ENCODE measurements at regions not wholly inside any gene's neighbourhood (a gene's known extent, or its start where the extent isn't known, plus 50 kb on each side); places are given as distances from the start of the nearest gene placed in this dataset.

DNA sequence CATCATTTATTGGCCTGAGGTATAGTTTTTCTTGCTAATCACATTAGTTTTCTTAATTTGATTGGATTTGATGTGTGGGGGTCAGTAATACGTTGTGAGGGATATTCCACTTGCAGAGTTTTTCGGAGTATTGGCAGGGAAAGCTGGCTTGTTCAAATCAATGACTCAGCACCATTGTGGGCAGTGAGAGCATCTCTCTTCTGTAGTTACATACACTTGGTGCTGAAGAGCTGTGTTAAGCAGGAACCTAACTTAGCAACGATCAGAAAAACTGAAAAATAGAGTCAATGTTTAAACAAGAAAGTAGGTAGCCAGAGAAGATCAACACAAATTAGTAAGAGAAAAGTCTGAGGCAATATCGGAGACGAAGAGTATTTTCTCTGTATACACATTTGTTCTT, 344.6 kb upstream of the EDIL3 start:
- no peak for FAIRE-seq
- no peaks in the 10 kb centered on the region for H4K20me1 ChIP-seq (ENCODE audit: control insufficient read depth, extremely low read depth, insufficient read depth, low read length)
- DNase-seq (ENCODE audit: low read depth, low spot score): no peak

DNA sequence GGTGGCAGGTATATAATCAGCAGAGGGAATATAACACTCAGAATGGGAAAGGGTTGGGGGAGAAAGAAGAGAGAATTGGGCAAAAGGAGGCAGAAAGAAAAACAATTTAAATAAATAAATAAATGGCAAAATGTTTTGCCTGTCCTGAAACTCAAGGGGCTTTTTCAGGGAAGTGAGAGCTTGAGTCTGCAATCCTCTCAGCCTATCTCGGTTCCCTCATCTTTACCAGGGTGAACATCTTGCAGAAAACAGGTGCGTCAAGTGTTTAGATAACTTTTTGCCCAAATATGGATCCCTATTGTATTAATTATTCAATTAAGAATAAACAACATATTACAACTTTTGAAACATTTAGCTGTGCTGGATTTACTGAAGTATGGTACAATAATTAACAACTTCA, 343.0 kb upstream of the EDIL3 start:
- DNase-seq (ENCODE audit: low read depth, low spot score) (no peak), FAIRE-seq (no peak)
- Histone ChIP-seq H3K27ac (ENCODE audit: control insufficient read depth, insufficient read depth, low read length) (no peak overlapping the region), H3K4me2 (ENCODE audit: control insufficient read depth, extremely low read depth, insufficient read depth, low read depth, low read length) (no peak overlapping the region), H4K20me1 (ENCODE audit: control insufficient read depth, extremely low read depth, insufficient read depth, low read length) (no peaks in the 10 kb centered on the region), H3K36me3 (ENCODE audit: control insufficient read depth in 2 of 2, extremely low read depth in 1 of 2, insufficient read depth in 2 of 2, low read length in 2 of 2) (no peaks in the 10 kb centered on the region), H3K9me3 (ENCODE audit: control insufficient read depth, low read depth, low read length) (no peaks in the 10 kb centered on the region), H3K9me1 (ENCODE audit: control insufficient read depth, extremely low read depth, insufficient read depth, low read length) (no peaks in the 10 kb centered on the region), H3K79me2 (ENCODE audit: control insufficient read depth, insufficient read depth, low read length) (no peaks in the 10 kb centered on the region), H3K27me3 (ENCODE audit: control insufficient read depth, extremely low read depth, insufficient read depth, low read length) (no peaks in the 10 kb centered on the region), H3K4me1 (ENCODE audit: control insufficient read depth, extremely low read depth, insufficient read depth, low read length) (peaks cover 6% of the 10 kb centered on the region), H2AFZ (ENCODE audit: control insufficient read depth, low read length) (no peak overlapping the region), H3K4me3 (ENCODE audit: control insufficient read depth in 2 of 3, extremely low read depth in 1 of 3, insufficient read depth in 2 of 3, low read depth in 1 of 3, low read length in 3 of 3) (no peak overlapping the region), H3K9ac (ENCODE audit: control insufficient read depth, extremely low read depth, insufficient read depth, low read length) (no peak overlapping the region)
- dilution Hi-C loops (cut with MboI; ENCODE audit: extremely low pct_ligation_motif_present, low sequenced_read_pairs): no loop called here
- TF ChIP-seq, protein P1, sequence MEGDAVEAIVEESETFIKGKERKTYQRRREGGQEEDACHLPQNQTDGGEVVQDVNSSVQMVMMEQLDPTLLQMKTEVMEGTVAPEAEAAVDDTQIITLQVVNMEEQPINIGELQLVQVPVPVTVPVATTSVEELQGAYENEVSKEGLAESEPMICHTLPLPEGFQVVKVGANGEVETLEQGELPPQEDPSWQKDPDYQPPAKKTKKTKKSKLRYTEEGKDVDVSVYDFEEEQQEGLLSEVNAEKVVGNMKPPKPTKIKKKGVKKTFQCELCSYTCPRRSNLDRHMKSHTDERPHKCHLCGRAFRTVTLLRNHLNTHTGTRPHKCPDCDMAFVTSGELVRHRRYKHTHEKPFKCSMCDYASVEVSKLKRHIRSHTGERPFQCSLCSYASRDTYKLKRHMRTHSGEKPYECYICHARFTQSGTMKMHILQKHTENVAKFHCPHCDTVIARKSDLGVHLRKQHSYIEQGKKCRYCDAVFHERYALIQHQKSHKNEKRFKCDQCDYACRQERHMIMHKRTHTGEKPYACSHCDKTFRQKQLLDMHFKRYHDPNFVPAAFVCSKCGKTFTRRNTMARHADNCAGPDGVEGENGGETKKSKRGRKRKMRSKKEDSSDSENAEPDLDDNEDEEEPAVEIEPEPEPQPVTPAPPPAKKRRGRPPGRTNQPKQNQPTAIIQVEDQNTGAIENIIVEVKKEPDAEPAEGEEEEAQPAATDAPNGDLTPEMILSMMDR (optimal IDR thresholded peaks at IDR 0.05 in 1 of 3, IDR thresholded peaks at IDR 0.05 in 1 of 3, conservative IDR thresholded peaks at IDR 0.05 in 1 of 3; ENCODE audit: extremely low read depth in 1 of 3, insufficient read depth in 2 of 3, low read length in 3 of 3): no peak
- no peak for TF ChIP-seq EZH2 (IDR thresholded peaks at IDR 0.05; ENCODE audit: low read length)

More for the DNA sequence above, 344.6 kb upstream of the EDIL3 start:
- H3K4me2 ChIP-seq (ENCODE audit: control insufficient read depth, extremely low read depth, insufficient read depth, low read depth, low read length): no peak overlapping the region
- no peak overlapping the region for H3K4me3 ChIP-seq (ENCODE audit: control insufficient read depth in 2 of 3, extremely low read depth in 1 of 3, insufficient read depth in 2 of 3, low read depth in 1 of 3, low read length in 3 of 3)
- no peak overlapping the region for H3K27ac ChIP-seq (ENCODE audit: control insufficient read depth, insufficient read depth, low read length)
- H3K4me1 ChIP-seq (ENCODE audit: control insufficient read depth, extremely low read depth, insufficient read depth, low read length): peaks cover 6% of the 10 kb centered on the region
- no peaks in the 10 kb centered on the region for H3K27me3 ChIP-seq (ENCODE audit: control insufficient read depth, extremely low read depth, insufficient read depth, low read length)
- H3K9me3 ChIP-seq (ENCODE audit: control insufficient read depth, low read depth, low read length): no peaks in the 10 kb centered on the region
- H3K79me2 ChIP-seq (ENCODE audit: control insufficient read depth, insufficient read depth, low read length): no peaks in the 10 kb centered on the region
- no peak for TF ChIP-seq EZH2 (IDR thresholded peaks at IDR 0.05; ENCODE audit: low read length)
- TF ChIP-seq, protein P1 (optimal IDR thresholded peaks at IDR 0.05 in 1 of 3, IDR thresholded peaks at IDR 0.05 in 1 of 3, conservative IDR thresholded peaks at IDR 0.05 in 1 of 3; ENCODE audit: extremely low read depth in 1 of 3, insufficient read depth in 2 of 3, low read length in 3 of 3): no peak
- H3K36me3 ChIP-seq (ENCODE audit: control insufficient read depth in 2 of 2, extremely low read depth in 1 of 2, insufficient read depth in 2 of 2, low read length in 2 of 2): no peaks in the 10 kb centered on the region
- H3K9me1 ChIP-seq (ENCODE audit: control insufficient read depth, extremely low read depth, insufficient read depth, low read length): no peaks in the 10 kb centered on the region
- H2AFZ ChIP-seq (ENCODE audit: control insufficient read depth, low read length): no peak overlapping the region
- H3K9ac ChIP-seq (ENCODE audit: control insufficient read depth, extremely low read depth, insufficient read depth, low read length): no peak overlapping the region
- dilution Hi-C loops (cut with MboI; ENCODE audit: extremely low pct_ligation_motif_present, low sequenced_read_pairs): no loop called here
